ENCODE measurements at regions not wholly inside any gene's neighbourhood (a gene's known extent, or its start where the extent isn't known, plus 50 kb on each side); places are given as distances from the start of the nearest gene placed in this dataset.

- TF ChIP-seq CTCF (IDR thresholded peaks at IDR 0.05) (no peak), POLR2A (IDR thresholded peaks at IDR 0.05) (no peak), POLR2AphosphoS5 (IDR thresholded peaks at IDR 0.05) (no peak)
Measured at GRCh38 chr18:51651761-51652160, 454.3 kb upstream of the MEX3C start.
